Common myeloid progenitor, CD34-positive (primary cell): ENCODE measurements at regions not wholly inside any gene's neighbourhood (a gene's known extent, or its start where the extent isn't known, plus 50 kb on each side); places are given as distances from the start of the nearest gene placed in this dataset.

Experiments
- CTCF ChIA-PET: fragments of 350-600 bp; sonication (Branson Sonifier 250); formaldehyde crosslinking; loops from one replicate; lab custom pipeline; 2021; ENCODE audit warnings: antibody characterized with exemption; lab: Charles Lee
- POLR2A ChIA-PET: fragments of 350-600 bp; sonication (Branson Sonifier 250); formaldehyde crosslinking; loops from one replicate; lab custom pipeline; 2021; ENCODE audit warnings: antibody characterized with exemption; lab: Charles Lee
- DNase-seq, 3 donors: peaks; one replicate each; pipeline versions ENCODE4 v3.0.0 to v3.0.0-alpha.2; 2013
- H3K27ac ChIP-seq, 2 experiments: 1 replicate in 1 of 2; 2 replicates in 1 of 2; pipeline ENCODE4 v1.7.0; 2013; ENCODE audit warnings: inconsistent platforms in 2 of 2, low read length in 2 of 2, mild to moderate bottlenecking in 2 of 2, low read depth in 1 of 2, moderate library complexity in 1 of 2; ENCODE audit not compliant: severe bottlenecking in 2 of 2, insufficient read depth in 1 of 2, poor library complexity in 1 of 2
- H3K27me3 ChIP-seq, 5 experiments: replicated peaks in 2 of 5; 1 replicate in 3 of 5; 2 replicates in 2 of 5; pipeline versions ENCODE4 v1.6.1 to v1.7.0; 2013; ENCODE audit warnings: low read length in 4 of 5, mild to moderate bottlenecking in 2 of 5, moderate library complexity in 2 of 5, inconsistent platforms in 1 of 5; ENCODE audit not compliant: insufficient read depth in 5 of 5, control insufficient read depth in 4 of 5
- H3K36me3 ChIP-seq, 4 experiments: 1 replicate in 2 of 4; 2 replicates in 2 of 4; pipeline versions ENCODE4 v1.6.1 to v1.7.0; 2013; ENCODE audit warnings: low read length in 3 of 4, control low read depth in 1 of 4, mild to moderate bottlenecking in 1 of 4; ENCODE audit not compliant: control insufficient read depth in 4 of 4, insufficient read depth in 4 of 4
- H3K4me1 ChIP-seq, 4 experiments: 1 replicate in 3 of 4; 2 replicates in 1 of 4; pipeline versions ENCODE4 v1.6.1 to v1.7.1; 2013; ENCODE audit warnings: low read length in 3 of 4, mild to moderate bottlenecking in 3 of 4, control low read depth in 1 of 4, inconsistent platforms in 1 of 4, moderate library complexity in 1 of 4; ENCODE audit not compliant: control insufficient read depth in 4 of 4, insufficient read depth in 4 of 4; ENCODE audit errors: control extremely low read depth in 1 of 4
- H3K4me3 ChIP-seq, 7 experiments: 1 replicate in 4 of 7; 2 replicates in 3 of 7; pipeline versions ENCODE4 v1.5.1 to v1.7.0; 2013; ENCODE audit warnings: mild to moderate bottlenecking in 7 of 7, low read length in 6 of 7, moderate library complexity in 6 of 7, inconsistent platforms in 2 of 7, low read depth in 2 of 7, control low read depth in 1 of 7; ENCODE audit not compliant: insufficient read depth in 4 of 7, control insufficient read depth in 1 of 7; ENCODE audit errors: extremely low read depth in 1 of 7
- H3K9me3 ChIP-seq, 5 experiments: 1 replicate in 4 of 5; 2 replicates in 1 of 5; pipeline versions ENCODE4 v1.6.1 to v1.7.1; 2013; ENCODE audit warnings: low read length in 4 of 5, mild to moderate bottlenecking in 2 of 5, inconsistent platforms in 1 of 5, low read depth in 1 of 5, moderate library complexity in 1 of 5; ENCODE audit not compliant: control insufficient read depth in 4 of 5, insufficient read depth in 2 of 5; ENCODE audit errors: control extremely low read depth in 1 of 5
- WGBS: methylation state at CpG from one replicate; pipeline ENCODE4 v1.1.5; 2013; ENCODE audit not compliant: insufficient coverage; 5-methylcytosine and 5-hydroxymethylcytosine counted together

DNA sequence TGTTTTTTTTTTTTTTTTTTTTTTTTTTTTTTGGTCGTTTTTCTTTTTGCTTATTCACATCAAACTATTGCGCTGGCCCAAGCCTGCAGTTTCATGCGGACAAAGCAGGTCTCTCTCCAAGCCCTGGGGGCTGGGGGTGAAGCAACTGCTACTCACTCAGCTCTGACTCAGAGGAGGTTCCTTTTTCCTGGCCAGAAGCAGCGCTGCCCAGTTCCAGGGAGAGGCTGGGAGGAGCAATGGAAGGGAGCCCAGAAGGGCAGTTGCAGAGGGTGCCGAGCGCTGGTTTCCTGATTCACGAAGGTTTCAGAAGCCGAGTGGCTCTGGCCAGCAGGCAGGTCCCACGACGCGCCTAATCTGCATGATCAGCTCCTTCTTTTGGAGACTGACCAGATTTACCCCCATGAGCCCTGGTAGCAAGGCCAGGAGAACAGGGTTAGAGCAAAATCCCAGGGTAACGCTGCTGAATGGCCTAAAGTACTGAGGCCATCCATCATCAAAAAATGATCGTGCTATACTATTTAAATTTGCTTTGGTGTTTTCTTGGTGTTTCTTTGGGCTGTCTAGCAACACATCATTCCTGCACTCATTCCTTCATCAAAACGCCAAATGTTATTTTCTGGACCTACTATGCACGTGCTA is 144.7 kb upstream of the SOX9 start:
- Histone ChIP-seq H3K36me3 (no peaks in the 10 kb centered on the region), H3K27ac (no peak overlapping the region), H3K9me3 (no peaks in the 10 kb centered on the region), H3K27me3 (peaks cover 0 to 3% (median 0%) of the 10 kb centered on the region in 5 experiments), H3K4me1 (peaks cover 0 to 3% (median 0%) of the 10 kb centered on the region in 4 experiments), H3K4me3 (no peak overlapping the region)
- WGBS: 61% methylated on average over 9 of the region's 15 CpGs
- ChIA-PET POLR2A (no interaction called here), CTCF (no interaction called here)
- DNase-seq: no peak

DNA sequence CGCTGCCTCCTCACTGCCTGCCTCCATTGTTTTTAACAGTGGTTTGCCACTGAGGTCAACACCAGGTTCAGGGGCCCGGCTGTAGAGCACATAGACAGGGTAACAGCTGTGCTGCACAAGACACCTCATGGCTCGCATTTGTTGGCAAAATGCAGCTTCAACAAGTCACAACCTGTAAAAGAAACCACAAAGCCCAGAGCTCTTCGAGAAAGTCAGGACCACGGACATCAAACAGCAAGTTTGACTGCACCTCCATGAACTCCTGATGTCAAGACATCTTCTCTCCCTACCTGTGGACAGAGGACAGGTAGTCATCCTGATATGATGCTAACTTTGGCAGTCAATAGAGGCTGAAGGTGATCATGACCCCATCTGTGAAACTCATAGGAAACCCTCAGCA is 142.4 kb upstream of the SOX9 start:
- WGBS: 76% methylated on average over 5 of the region's 5 CpGs
- peaks cover 0 to 3% (median 0%) of the 10 kb centered on the region in 4 experiments for H3K4me1 ChIP-seq
- no peak overlapping the region for H3K27ac ChIP-seq
- no peak for DNase-seq
- H3K9me3 ChIP-seq: no peaks in the 10 kb centered on the region
- peaks cover 0 to 3% (median 0%) of the 10 kb centered on the region in 5 experiments for H3K27me3 ChIP-seq
- ChIA-PET POLR2A (no interaction called here), CTCF (no interaction called here)
- H3K4me3 ChIP-seq: no peak overlapping the region
- H3K36me3 ChIP-seq: no peaks in the 10 kb centered on the region

DNA sequence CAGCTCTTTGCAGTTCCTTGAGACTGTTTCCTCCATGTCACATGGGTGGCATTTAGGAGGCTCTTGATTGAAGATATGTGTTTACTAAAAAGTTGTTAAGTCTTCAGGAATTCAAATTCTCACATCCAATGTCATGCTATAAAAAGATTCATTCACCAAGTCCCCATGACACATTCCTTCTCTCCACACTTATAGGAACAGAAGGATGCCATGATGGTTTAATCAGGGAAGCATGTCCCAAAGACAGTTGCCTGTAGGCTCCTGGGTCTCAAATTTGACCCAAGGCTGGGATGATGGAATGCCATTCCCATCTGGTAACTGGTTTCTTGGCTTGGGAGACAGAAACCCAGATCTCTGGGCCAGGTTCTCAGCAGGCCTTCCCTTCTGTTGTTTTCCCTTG is 140.6 kb upstream of the SOX9 start:
- Histone ChIP-seq H3K9me3 (no peaks in the 10 kb centered on the region), H3K27ac (no peak overlapping the region), H3K36me3 (no peaks in the 10 kb centered on the region), H3K4me1 (peaks cover 0 to 3% (median 0%) of the 10 kb centered on the region in 4 experiments), H3K27me3 (peaks cover 0 to 3% (median 0%) of the 10 kb centered on the region in 5 experiments), H3K4me3 (no peak overlapping the region)
- CTCF ChIA-PET: no interaction called here
- POLR2A ChIA-PET: no interaction called here
- DNase-seq: no peak

DNA sequence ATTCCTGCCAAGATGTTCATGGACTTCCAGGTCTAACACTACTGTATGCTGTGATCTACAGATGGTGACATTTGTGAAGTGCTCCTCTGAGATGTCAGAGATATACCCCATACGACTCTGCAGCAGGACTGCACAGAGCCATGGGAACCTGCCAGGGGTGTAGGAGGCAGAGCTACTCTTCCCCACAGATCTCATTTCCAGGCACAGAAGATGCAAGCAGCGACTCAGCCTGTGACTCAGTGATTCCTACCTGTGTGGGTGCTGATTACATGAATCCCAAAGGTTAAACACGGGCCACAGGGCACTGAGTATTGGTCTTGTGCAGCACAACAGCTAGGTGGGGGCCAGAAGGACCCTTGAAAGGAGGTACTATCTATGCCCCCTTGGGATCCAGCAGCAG is 137.0 kb upstream of the SOX9 start:
- Histone ChIP-seq H3K36me3 (no peaks in the 10 kb centered on the region), H3K4me3 (no peak overlapping the region), H3K9me3 (no peaks in the 10 kb centered on the region), H3K27ac (no peak overlapping the region), H3K27me3 (no peaks in the 10 kb centered on the region), H3K4me1 (no peaks in the 10 kb centered on the region)
- ChIA-PET POLR2A (no interaction called here), CTCF (no interaction called here)
- DNase-seq: no peak
- 100% methylated on average over 3 of the region's 3 CpGs for WGBS

DNA sequence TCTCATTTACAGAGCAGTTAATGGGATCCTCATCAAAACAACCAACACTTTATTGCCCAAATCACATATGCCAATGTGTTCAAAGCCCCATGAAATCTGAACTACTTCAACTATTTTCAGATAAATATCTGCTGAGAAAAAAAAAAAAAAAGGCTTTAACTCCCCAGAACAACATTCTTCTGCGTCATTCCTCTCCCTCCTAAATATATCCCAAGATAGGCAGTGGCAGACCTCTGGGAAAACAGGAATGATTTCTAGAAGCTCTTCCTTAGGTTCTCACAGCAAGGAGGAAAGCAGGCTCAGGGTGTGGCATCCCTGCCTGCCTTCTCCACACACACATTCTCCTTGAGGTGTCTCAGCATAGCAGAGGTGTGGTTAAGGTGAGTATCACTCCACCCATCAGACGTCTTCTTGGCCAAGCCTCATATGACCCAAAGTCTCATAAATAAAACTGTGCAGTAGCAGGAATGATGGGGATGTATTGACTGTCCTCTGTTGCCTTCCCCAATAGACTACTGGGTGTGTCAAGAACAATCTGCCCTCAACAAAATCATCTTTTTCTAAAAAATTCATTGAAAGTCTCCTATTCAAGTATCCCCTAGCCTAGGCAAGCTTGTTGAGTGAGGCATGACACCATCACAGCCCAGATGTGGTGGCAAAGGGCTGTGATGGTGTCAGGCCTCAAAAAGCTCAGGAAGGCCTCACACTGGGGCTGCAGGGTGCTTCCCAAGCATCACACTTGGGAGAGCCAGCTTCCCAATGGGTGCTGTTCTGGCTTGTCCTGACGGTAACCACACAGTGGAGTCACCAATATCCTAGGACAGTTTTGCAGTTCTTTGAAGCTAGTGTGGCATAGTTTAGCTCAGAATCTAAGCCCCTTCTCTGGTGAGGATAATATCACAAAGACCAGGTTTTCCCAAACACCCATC is 135.4 kb upstream of the SOX9 start:
- POLR2A ChIA-PET: no interaction called here
- H3K4me1 ChIP-seq: no peaks in the 10 kb centered on the region
- H3K36me3 ChIP-seq: no peaks in the 10 kb centered on the region
- WGBS: 80% methylated on average over 1 of the region's 3 CpGs
- no peaks in the 10 kb centered on the region for H3K27me3 ChIP-seq
- no peaks in the 10 kb centered on the region for H3K9me3 ChIP-seq
- no peak overlapping the region for H3K4me3 ChIP-seq
- H3K27ac ChIP-seq: no peak overlapping the region
- CTCF ChIA-PET: no interaction called here
- DNase-seq: no peak

DNA sequence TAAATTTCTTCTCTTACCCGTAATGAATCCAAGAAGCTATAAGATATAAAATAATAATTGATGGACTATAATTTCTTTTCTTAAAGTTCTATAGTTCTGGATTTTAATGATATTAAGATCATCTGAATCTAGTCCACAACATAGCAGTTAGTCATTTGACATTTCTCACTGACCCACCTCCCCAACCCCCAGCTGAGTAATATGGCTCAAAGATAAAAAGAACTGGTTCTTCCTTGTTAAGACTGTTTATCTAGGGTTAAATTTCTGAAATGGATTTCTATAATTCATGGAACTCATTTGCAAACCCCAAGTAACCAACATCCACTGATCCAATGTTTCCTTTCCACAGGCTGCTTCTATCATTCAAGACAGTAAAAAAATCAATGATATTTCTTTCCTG is 133.9 kb upstream of the SOX9 start:
- no peak for DNase-seq
- no CpG with 5 or more reads among the region's 1 CpG for WGBS

DNA sequence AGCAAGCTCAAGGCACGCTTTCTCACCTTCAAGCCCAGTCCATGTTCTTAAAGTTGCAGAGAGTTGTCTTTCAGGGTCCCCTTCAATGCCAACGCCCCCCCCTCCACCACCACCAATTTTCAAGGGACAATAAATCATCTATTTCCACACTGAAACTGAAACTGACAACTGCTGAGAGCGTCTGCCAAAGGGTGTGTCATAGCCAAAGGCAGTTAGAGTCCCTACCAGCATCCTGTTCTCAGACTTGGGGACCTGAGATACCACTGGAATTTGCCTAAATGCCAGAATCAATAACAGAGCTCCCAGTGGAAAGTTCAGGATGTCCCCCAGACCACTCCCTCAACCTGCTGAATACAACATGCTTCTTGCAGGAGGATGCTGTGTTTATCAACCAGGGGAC is 133.2 kb upstream of the SOX9 start:
- POLR2A ChIA-PET: no interaction called here
- H3K4me3 ChIP-seq: no peak overlapping the region
- no peaks in the 10 kb centered on the region for H3K36me3 ChIP-seq
- 17% methylated on average over 1 of the region's 3 CpGs for WGBS
- CTCF ChIA-PET: no interaction called here
- no peak overlapping the region for H3K27ac ChIP-seq
- DNase-seq: no peak
- H3K9me3 ChIP-seq: no peaks in the 10 kb centered on the region
- H3K27me3 ChIP-seq: no peaks in the 10 kb centered on the region
- H3K4me1 ChIP-seq: no peaks in the 10 kb centered on the region

More for the DNA sequence above, 133.9 kb upstream of the SOX9 start:
- Histone ChIP-seq H3K27ac (no peak overlapping the region), H3K27me3 (no peaks in the 10 kb centered on the region), H3K4me3 (no peak overlapping the region), H3K36me3 (no peaks in the 10 kb centered on the region), H3K4me1 (no peaks in the 10 kb centered on the region), H3K9me3 (no peaks in the 10 kb centered on the region)
- POLR2A ChIA-PET: no interaction called here
- CTCF ChIA-PET: no interaction called here
